ENCODE measurements at regions not wholly inside any gene's neighbourhood (a gene's known extent, or its start where the extent isn't known, plus 50 kb on each side); places are given as distances from the start of the nearest gene placed in this dataset.

DNA sequence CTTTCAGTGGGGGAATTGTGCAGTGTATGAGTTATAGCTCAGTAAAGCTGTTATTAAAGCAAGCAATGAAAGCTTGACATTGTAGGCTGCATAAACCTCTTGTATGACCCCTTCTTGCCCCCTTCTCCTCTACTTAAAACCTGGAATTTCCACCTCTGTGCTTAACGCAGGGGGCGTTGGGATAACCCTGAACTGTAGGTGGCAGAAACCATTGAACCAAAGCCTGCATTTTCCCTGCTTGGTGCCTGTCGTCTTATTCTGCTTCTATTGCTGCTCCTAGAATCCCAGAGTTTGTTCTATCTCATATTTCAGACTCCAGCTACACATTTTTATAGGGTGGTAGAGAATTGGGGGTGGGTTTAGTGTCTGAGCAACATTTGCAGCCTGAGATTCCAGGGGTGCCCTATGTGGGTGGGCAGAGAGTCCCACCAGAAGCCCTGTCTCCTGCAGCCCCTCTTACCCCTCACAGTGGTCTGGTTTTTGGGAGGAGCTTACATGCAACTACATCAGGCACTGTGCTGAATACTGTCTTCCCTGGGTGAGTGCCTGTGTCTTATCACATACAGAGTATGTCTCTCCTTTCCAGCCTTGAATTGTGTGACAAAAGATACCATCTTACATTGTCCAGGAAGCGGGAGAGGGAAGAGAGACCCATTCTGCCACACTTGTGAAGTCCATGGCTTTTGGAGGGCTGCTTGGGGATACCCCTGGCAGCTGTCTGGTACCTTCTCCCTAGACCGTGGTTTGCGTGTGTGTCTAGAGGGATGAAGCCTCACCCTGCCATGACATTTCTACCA, 407.7 kb upstream of the EEF2KMT start:
- TF ChIP-seq, protein P1, sequence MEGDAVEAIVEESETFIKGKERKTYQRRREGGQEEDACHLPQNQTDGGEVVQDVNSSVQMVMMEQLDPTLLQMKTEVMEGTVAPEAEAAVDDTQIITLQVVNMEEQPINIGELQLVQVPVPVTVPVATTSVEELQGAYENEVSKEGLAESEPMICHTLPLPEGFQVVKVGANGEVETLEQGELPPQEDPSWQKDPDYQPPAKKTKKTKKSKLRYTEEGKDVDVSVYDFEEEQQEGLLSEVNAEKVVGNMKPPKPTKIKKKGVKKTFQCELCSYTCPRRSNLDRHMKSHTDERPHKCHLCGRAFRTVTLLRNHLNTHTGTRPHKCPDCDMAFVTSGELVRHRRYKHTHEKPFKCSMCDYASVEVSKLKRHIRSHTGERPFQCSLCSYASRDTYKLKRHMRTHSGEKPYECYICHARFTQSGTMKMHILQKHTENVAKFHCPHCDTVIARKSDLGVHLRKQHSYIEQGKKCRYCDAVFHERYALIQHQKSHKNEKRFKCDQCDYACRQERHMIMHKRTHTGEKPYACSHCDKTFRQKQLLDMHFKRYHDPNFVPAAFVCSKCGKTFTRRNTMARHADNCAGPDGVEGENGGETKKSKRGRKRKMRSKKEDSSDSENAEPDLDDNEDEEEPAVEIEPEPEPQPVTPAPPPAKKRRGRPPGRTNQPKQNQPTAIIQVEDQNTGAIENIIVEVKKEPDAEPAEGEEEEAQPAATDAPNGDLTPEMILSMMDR (conservative IDR thresholded peaks at IDR 0.05; ENCODE audit: low read depth, low read length): no peak
- H3K4me3 ChIP-seq (ENCODE audit: low read length): no peak overlapping the region
- DNase-seq (ENCODE audit: low read depth): no peak

DNA sequence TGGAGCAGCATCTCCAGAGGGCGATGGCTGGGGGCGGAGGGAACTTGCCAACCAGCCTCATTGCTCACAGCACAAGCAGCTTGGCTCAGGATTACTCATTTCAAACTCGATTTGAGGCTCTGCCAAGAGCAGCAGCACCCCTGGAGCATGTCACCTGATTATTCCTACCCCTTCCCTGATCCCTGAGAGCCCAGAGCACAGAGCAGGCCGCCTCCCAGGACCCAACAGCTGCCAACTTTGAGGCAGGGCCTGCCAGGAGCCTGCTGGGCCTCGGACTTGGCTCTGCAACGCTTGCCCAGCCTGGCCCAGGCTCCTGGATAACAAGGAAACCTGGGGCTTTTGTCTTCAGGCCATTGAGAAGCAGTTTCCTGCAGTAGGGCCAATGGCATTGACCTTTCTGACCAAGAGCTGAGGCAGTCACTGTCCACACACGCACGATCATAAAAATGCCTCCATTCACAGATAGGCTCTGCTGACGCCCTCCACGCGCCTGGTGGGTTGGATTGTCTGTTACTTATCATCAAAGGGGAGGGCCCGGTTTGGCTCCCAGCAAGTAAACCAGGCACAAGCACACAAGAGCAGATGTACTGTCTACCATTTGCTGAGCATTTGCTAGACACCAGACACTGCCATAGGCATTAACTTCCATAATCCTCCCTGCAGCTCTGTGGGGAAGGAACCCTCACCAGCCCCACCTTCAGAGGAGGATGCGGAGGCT, 406.6 kb upstream of the EEF2KMT start:
- no peak for DNase-seq (ENCODE audit: low read depth)
- TF ChIP-seq, protein P1 (conservative IDR thresholded peaks at IDR 0.05; ENCODE audit: low read depth, low read length): no peak
- H3K4me3 ChIP-seq (ENCODE audit: low read length): no peak overlapping the region

DNA sequence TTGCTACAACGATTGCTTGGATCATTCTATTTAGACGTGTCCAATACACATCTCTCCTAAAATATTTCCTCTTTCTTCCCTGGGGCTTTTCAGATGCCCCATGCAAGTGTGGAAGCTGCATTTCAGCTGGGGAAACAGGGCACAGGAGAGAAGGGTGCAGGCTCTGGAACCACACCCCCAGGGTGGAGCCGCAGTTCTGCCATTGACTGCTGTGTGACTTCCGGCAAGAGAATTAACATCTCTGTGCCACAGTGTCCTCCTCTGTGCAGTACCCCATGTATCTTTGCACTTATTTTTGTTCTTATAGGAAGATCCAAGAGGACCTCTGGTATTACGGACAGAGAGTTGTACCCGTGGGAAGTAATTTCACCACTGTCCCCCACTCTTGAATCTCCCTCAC, 405.3 kb upstream of the EEF2KMT start:
- DNase-seq (ENCODE audit: low read depth): no peak
- TF ChIP-seq, protein P1 (conservative IDR thresholded peaks at IDR 0.05; ENCODE audit: low read depth, low read length): no peak
- H3K4me3 ChIP-seq (ENCODE audit: low read length): no peak overlapping the region

DNA sequence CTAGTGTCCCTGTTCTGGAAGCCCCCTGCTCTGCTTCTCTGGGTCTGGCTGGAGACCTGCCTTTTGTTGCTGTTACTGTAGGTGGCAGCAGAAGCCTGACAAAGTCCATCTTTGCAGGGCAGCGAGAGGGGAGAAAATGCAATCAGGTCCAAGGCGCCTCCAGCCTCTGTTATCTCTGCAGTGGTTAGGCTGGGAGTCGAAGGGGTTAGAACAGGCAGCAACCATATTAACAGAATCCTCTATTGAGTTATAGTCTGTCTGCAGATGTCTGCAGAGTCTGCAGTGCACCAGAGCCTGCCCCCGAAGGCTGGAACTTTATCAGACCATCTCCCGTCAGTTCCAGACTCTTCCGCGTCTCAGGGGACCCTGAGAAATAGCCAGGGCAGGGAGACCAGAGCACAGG, 404.9 kb upstream of the EEF2KMT start:
- no peak for DNase-seq (ENCODE audit: low read depth)
- TF ChIP-seq, protein P1 (conservative IDR thresholded peaks at IDR 0.05; ENCODE audit: low read depth, low read length): no peak

DNA sequence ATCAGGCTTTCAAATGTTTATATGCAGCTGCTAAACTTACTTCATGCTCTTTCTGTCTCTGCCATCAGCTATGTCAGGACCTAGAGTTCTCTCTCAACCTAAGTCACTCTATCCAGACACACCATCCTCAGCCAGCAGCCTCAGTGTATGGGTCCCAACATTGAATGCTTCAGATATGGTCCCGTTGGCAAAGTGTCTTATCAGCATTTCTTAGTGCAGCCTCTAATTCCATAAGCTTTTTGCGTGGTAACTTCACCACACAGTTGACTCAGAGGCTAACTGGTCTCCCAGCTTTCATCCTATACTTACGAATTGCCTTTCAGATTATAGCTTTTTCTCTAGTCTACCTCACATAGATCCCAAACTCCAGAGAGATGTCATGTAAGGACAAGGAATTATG, 402.9 kb upstream of the EEF2KMT start:
- no peak overlapping the region for H3K4me3 ChIP-seq (ENCODE audit: low read length)
- TF ChIP-seq, protein P1 (conservative IDR thresholded peaks at IDR 0.05; ENCODE audit: low read depth, low read length): no peak
- DNase-seq (ENCODE audit: low read depth): no peak

More for the DNA sequence above, 404.9 kb upstream of the EEF2KMT start:
- no peak overlapping the region for H3K4me3 ChIP-seq (ENCODE audit: low read length)

DNA sequence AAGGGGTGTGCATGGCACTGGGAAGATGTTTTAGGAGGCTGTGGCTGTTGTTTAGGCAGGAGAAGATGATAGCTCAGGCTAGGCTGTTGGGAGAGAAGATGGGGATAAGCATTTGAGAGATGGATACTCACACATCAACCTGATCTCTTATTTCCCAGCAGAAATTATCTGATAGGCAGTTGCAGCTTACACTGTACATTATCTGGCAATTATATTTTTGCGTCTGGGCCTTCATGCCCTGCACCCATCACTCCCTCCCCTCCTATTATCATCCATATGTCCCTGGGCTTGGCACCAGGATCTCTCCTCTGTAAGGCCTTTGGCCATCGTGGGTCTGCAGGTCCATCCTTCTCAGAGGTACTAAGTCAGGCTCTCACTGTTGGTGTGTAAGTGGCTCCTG, 401.0 kb upstream of the EEF2KMT start:
- TF ChIP-seq, protein P1 (conservative IDR thresholded peaks at IDR 0.05; ENCODE audit: low read depth, low read length): no peak
- no peak for DNase-seq (ENCODE audit: low read depth)
- H3K4me3 ChIP-seq (ENCODE audit: low read length): no peak overlapping the region

DNA sequence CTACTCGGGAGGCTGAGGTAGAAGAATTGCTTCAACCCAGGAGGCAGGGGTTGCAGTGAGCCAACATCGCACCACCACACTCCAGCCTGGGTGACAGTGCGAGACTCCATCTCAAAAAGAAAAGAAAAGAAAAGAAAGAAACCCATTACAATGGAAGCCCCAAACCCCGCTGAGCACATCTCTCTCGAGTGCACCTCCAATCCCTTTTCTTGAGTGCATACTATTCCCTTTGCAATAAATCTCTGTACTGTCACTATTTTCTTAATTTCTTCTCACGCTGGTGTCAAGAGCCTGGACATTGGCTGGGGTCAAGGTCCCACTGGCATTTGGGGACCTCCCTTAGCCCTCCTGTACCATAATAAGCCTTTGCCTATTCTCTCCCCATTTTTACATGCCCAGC, 398.4 kb upstream of the EEF2KMT start:
- no peak for DNase-seq (ENCODE audit: low read depth)
- H3K4me3 ChIP-seq (ENCODE audit: low read length): no peak overlapping the region
- TF ChIP-seq, protein P1 (conservative IDR thresholded peaks at IDR 0.05; ENCODE audit: low read depth, low read length): no peak
